H1 (cell line): ENCODE measurements at regions not wholly inside any gene's neighbourhood (a gene's known extent, or its start where the extent isn't known, plus 50 kb on each side); places are given as distances from the start of the nearest gene placed in this dataset.

ENCODE experiments used
- CTCF ChIA-PET: fragments of 300-600 bp; sonication (Branson Sonifier 250); formaldehyde crosslinking; loops from one replicate; lab custom pipeline; 2021; ENCODE audit not compliant: partially characterized antibody; lab: Charles Lee
- POLR2A ChIA-PET: fragments of 300-600 bp; sonication (Branson Sonifier 250); formaldehyde crosslinking; loops from one replicate; lab custom pipeline; 2021; ENCODE audit warnings: inconsistent platforms; ENCODE audit not compliant: partially characterized antibody; lab: Charles Lee
- DNase-seq, 2 experiments: peaks; one replicate each; pipeline versions ENCODE4 v3.0.0 to v3.0.0-alpha.2; 2010 to 2022; ENCODE audit warnings: low spot score in 2 of 2, low read depth in 1 of 2, mixed read lengths in 1 of 2
- FAIRE-seq: peaks from 2 replicates; lab custom pipeline; 2011; peaks lifted over from hg19 to GRCh38; lab: Jason Lieb, UNC
- H2AFZ ChIP-seq: 2 replicates; pipeline ENCODE4 v1.8.1; 2012; ENCODE audit warnings: low read length, inconsistent platforms
- H2AK5ac ChIP-seq: 2 replicates; pipeline ENCODE4 v1.6.1; 2013; ENCODE audit warnings: low read depth, low read length
- H2BK120ac ChIP-seq: replicated peaks from 2 replicates; pipeline ENCODE3; 2013; ENCODE audit warnings: low read depth, low read length, inconsistent platforms
- H2BK12ac ChIP-seq: 2 replicates; pipeline ENCODE4 v1.6.1; 2013; ENCODE audit warnings: low read depth, low read length
- H2BK15ac ChIP-seq: 2 replicates; pipeline ENCODE4 v1.6.1; 2013; ENCODE audit warnings: low read length
- H2BK20ac ChIP-seq: 2 replicates; pipeline ENCODE4 v1.6.1; 2013; ENCODE audit warnings: low read length
- H2BK5ac ChIP-seq: 2 replicates; pipeline ENCODE4 v1.6.1; 2013; ENCODE audit warnings: low read depth, low read length
- H3K14ac ChIP-seq: 2 replicates; pipeline ENCODE4 v1.6.1; 2013; ENCODE audit warnings: inconsistent platforms; ENCODE audit not compliant: insufficient read length
- H3K18ac ChIP-seq: 2 replicates; pipeline ENCODE4 v1.6.1; 2013; ENCODE audit warnings: low read length; ENCODE audit errors: extremely low read depth
- H3K23ac ChIP-seq: 2 replicates; pipeline ENCODE4 v1.6.1; 2013; ENCODE audit warnings: inconsistent platforms; ENCODE audit not compliant: insufficient read length
- H3K23me2 ChIP-seq: 2 replicates; pipeline ENCODE4 v1.6.1; 2013; ENCODE audit warnings: low read depth, low read length
- H3K27ac ChIP-seq: 2 replicates; pipeline ENCODE4 v1.6.1; 2011; ENCODE audit warnings: low read depth, low read length, inconsistent platforms
- H3K27me3 ChIP-seq, 4 experiments: replicated peaks in 1 of 4; 1 replicate in 1 of 4; 2 replicates in 3 of 4; pipeline versions ENCODE4 v1.6.1 to v1.8.1; 2011 to 2013; ENCODE audit warnings: low read length in 3 of 4, mild to moderate bottlenecking in 3 of 4, inconsistent platforms in 2 of 4, mixed read lengths in 2 of 4, moderate library complexity in 1 of 4; ENCODE audit not compliant: control insufficient read depth in 3 of 4, insufficient read depth in 3 of 4; ENCODE audit errors: extremely low read depth in 1 of 4
- H3K36me3 ChIP-seq, 4 experiments: 2 replicates each; pipeline versions ENCODE4 v1.6.1 to v1.8.1; 2011 to 2013; ENCODE audit warnings: mild to moderate bottlenecking in 4 of 4, low read length in 3 of 4, moderate library complexity in 2 of 4, control low read depth in 1 of 4, inconsistent platforms in 1 of 4; ENCODE audit not compliant: insufficient read depth in 4 of 4, control insufficient read depth in 2 of 4
- H3K4ac ChIP-seq: replicated peaks from 2 replicates; pipeline ENCODE3; 2013; ENCODE audit warnings: low read length, low read depth, mixed read lengths, inconsistent platforms; ENCODE audit not compliant: insufficient read length
- H3K4me1 ChIP-seq, 4 experiments: replicated peaks in 1 of 4; 1 replicate in 1 of 4; 2 replicates in 3 of 4; pipeline versions ENCODE4 v1.6.1 to v1.8.1; 2011 to 2013; ENCODE audit warnings: low read length in 3 of 4, inconsistent platforms in 2 of 4, mixed read lengths in 1 of 4; ENCODE audit not compliant: insufficient read depth in 4 of 4, control insufficient read depth in 3 of 4
- H3K4me2 ChIP-seq, 2 experiments: 2 replicates each; pipeline versions ENCODE4 v1.6.1 to v1.8.1; 2011 to 2013; ENCODE audit warnings: low read depth in 2 of 2, low read length in 2 of 2, control low read depth in 1 of 2, inconsistent platforms in 1 of 2, mild to moderate bottlenecking in 1 of 2; ENCODE audit not compliant: insufficient read depth in 1 of 2
- H3K4me3 ChIP-seq, 4 experiments: fragments of 200-600, 300-600 bp in 1 of 4; sonication (generic), shearing (Covaris generic), sonication (Bioruptor Twin) in 1 of 4; 2 replicates each; pipeline versions ENCODE4 v1.5.1 to v1.8.1; 2011 to 2016; ENCODE audit warnings: low read length in 4 of 4, low read depth in 3 of 4, control low read depth in 2 of 4, inconsistent platforms in 2 of 4, mild to moderate bottlenecking in 2 of 4, mixed read lengths in 1 of 4, moderate library complexity in 1 of 4; ENCODE audit not compliant: insufficient read depth in 2 of 4; ENCODE audit errors: extremely low read depth in 1 of 4
- H3K56ac ChIP-seq: replicated peaks from 2 replicates; pipeline ENCODE3; 2013; ENCODE audit warnings: low read depth, mild to moderate bottlenecking, mixed read lengths, low read length, inconsistent platforms; ENCODE audit not compliant: insufficient read length
- H3K79me1 ChIP-seq: 2 replicates; pipeline ENCODE4 v1.6.1; 2013; ENCODE audit warnings: low read depth, low read length, control low read depth
- H3K79me2 ChIP-seq, 2 experiments: 2 replicates each; pipeline versions ENCODE4 v1.6.1 to v1.8.1; 2012 to 2013; ENCODE audit warnings: low read length in 2 of 2, mild to moderate bottlenecking in 2 of 2, inconsistent platforms in 1 of 2; ENCODE audit not compliant: insufficient read depth in 2 of 2, control insufficient read depth in 1 of 2
- H3K9ac ChIP-seq, 4 experiments: replicated peaks in 1 of 4; 1 replicate in 1 of 4; 2 replicates in 3 of 4; pipeline versions ENCODE4 v1.6.1 to v1.8.1; 2011 to 2013; ENCODE audit warnings: low read depth in 3 of 4, low read length in 3 of 4, control low read depth in 2 of 4, mild to moderate bottlenecking in 2 of 4, moderate library complexity in 2 of 4, inconsistent platforms in 1 of 4; ENCODE audit errors: extremely low read depth in 1 of 4
- H3K9me3 ChIP-seq, 2 experiments: 2 replicates each; pipeline versions ENCODE4 v1.6.1 to v1.8.1; 2012 to 2013; ENCODE audit warnings: mild to moderate bottlenecking in 2 of 2, moderate library complexity in 2 of 2, control low read depth in 1 of 2, inconsistent platforms in 1 of 2, low read depth in 1 of 2, low read length in 1 of 2, mixed read lengths in 1 of 2; ENCODE audit not compliant: insufficient read depth in 2 of 2
- H4K20me1 ChIP-seq, 2 experiments: replicated peaks in 1 of 2; 2 replicates each; pipeline versions ENCODE3 to v1.8.1; 2011 to 2013; ENCODE audit warnings: inconsistent platforms in 2 of 2, low read length in 2 of 2, mild to moderate bottlenecking in 1 of 2; ENCODE audit not compliant: insufficient read depth in 2 of 2, control insufficient read depth in 1 of 2
- H4K5ac ChIP-seq: 2 replicates; pipeline ENCODE4 v1.6.1; 2013; ENCODE audit warnings: low read length, low read depth, mixed read lengths, inconsistent platforms; ENCODE audit not compliant: insufficient read length
- H4K8ac ChIP-seq: 2 replicates; pipeline ENCODE4 v1.8.0; 2013; ENCODE audit warnings: mild to moderate bottlenecking, moderate library complexity, low read length, inconsistent platforms; ENCODE audit not compliant: insufficient read depth; ENCODE audit errors: extremely low read depth
- H4K91ac ChIP-seq: replicated peaks from 2 replicates; pipeline ENCODE3; 2013; ENCODE audit warnings: low read length, mixed read lengths, inconsistent platforms; ENCODE audit not compliant: insufficient read length
- ASH2L ChIP-seq: fragments of 200-600, 300-600 bp; sonication (generic); IDR thresholded peaks from one replicate; pipeline ENCODE4 v1.7.1; 2017; ENCODE audit warnings: low read length
- EZH2 ChIP-seq: fragments of 200-600 bp; sonication (generic); IDR thresholded peaks from 2 replicates; pipeline ENCODE4 v1.7.1; 2012; ENCODE audit warnings: low read depth, mild to moderate bottlenecking, moderate library complexity, low read length, inconsistent platforms; ENCODE audit not compliant: severe bottlenecking
- KDM4A ChIP-seq: IDR thresholded peaks from one replicate; pipeline ENCODE4 v1.7.1; 2012; ENCODE audit warnings: low read depth, mild to moderate bottlenecking, moderate library complexity, low read length, inconsistent platforms; ENCODE audit not compliant: severe bottlenecking
- RXRA ChIP-seq: IDR thresholded peaks from 2 replicates; pipeline ENCODE4 v1.6.1; 2011; ENCODE audit warnings: low read depth, mild to moderate bottlenecking, low read length, moderate library complexity; ENCODE audit not compliant: insufficient read depth
- SP2 ChIP-seq: IDR thresholded peaks from 2 replicates; pipeline ENCODE4 v1.6.1; 2012; ENCODE audit warnings: mild to moderate bottlenecking, low read length, inconsistent platforms
- SRF ChIP-seq: IDR thresholded peaks from 2 replicates; pipeline ENCODE4 v1.6.1; 2011; ENCODE audit warnings: mild to moderate bottlenecking, low read depth, low read length, moderate library complexity
- TAF7 ChIP-seq: optimal IDR thresholded peaks from 2 replicates; pipeline ENCODE3; 2011; ENCODE audit warnings: low read depth, mild to moderate bottlenecking, inconsistent platforms, low read length, moderate library complexity, borderline replicate concordance
- WGBS, 2 experiments: shearing (Covaris generic) in 1 of 2; methylation state at CpG; one replicate each; pipeline versions ENCODE4 v1.1.6 to v1.1.7; 2013 to 2015; ENCODE audit warnings: low lambda C conversion rate in 2 of 2, mixed read lengths in 2 of 2, inconsistent platforms in 1 of 2, low coverage in 1 of 2, missing lambda C conversion rate in 1 of 2; ENCODE audit not compliant: insufficient replicate concordance in 2 of 2, insufficient coverage in 1 of 2, insufficient read length in 1 of 2; ENCODE audit errors: extremely low coverage in 1 of 2, missing lambda C conversion rate in 1 of 2; 5-methylcytosine and 5-hydroxymethylcytosine counted together

GRCh38 chr5:159735749-159736660, 180.3 kb upstream of the ADRA1B start:
- 92% methylated on average over 8 of the region's 8 CpGs; no CpG with 5 or more reads in 1 of the 2 experiments for WGBS, 2 experiments
- Histone ChIP-seq H3K18ac (no peak overlapping the region), H3K4me3 (no peak overlapping the region), H2BK15ac (no peak overlapping the region), H3K36me3 (no peaks in the 10 kb centered on the region), H3K27ac (no peak overlapping the region), H2AFZ (no peak overlapping the region), H3K14ac (no peak overlapping the region), H3K23ac (no peak overlapping the region), H4K8ac (no peak overlapping the region), H3K4me1 (no peaks in the 10 kb centered on the region), H3K27me3 (no peaks in the 10 kb centered on the region), H3K9ac (no peak overlapping the region), H3K23me2 (no peaks in the 10 kb centered on the region), H2BK20ac (no peak overlapping the region), H2BK120ac (no peak overlapping the region), H3K4me2 (no peak overlapping the region), H4K5ac (no peak overlapping the region), H3K56ac (no peak overlapping the region), H3K4ac (no peak overlapping the region), H2BK5ac (no peak overlapping the region), H3K9me3 (no peaks in the 10 kb centered on the region), H4K91ac (no peak overlapping the region), H3K79me1 (no peaks in the 10 kb centered on the region), H2AK5ac (no peak overlapping the region), H3K79me2 (no peaks in the 10 kb centered on the region), H2BK12ac (no peak overlapping the region), H4K20me1 (no peaks in the 10 kb centered on the region)
- ChIA-PET POLR2A (no interaction called here), CTCF (interaction anchor here (0.8 to 2.0 kb wide), 2 partner anchors 9 to 32 kb away, joined by 3 to 4 read pairs; no protein-coding TSS in a partner anchor)
- DNase-seq (no peak), FAIRE-seq (no peak)
- TF ChIP-seq SRF (no peak), RXRA (no peak), TAF7 (no peak), ASH2L (no peak), KDM4A (no peak), SP2 (no peak), EZH2 (no peak)
